ENCODE measurements at regions not wholly inside any gene's neighbourhood (a gene's known extent, or its start where the extent isn't known, plus 50 kb on each side); places are given as distances from the start of the nearest gene placed in this dataset.
"Not testable (repeated sequence)": the region's sequence is repeated elsewhere in the genome, so short reads cannot be mapped to it uniquely, and the experiment has no call there.

GRCh38 chr5:34190466-34190865 is 147.5 kb upstream of the C1QTNF3 start:
- H3K27ac ChIP-seq (ENCODE audit: low read length); H3K9me3 ChIP-seq (ENCODE audit: insufficient read depth, low read depth, low read length); H3K9ac ChIP-seq (ENCODE audit: low read depth, low read length); H3K4me1 ChIP-seq (ENCODE audit: insufficient read depth, low read length); H3K4me3 ChIP-seq (ENCODE audit: low read length); H3K27me3 ChIP-seq (ENCODE audit: insufficient read depth, low read length): not testable (repeated sequence)
- peaks cover 21% of the 10 kb centered on the region for H3K36me3 ChIP-seq (ENCODE audit: insufficient read depth, low read depth, low read length)

GRCh38 chr5:34191279-34191744 is 148.3 kb upstream of the C1QTNF3 start:
- peaks cover 21% of the 10 kb centered on the region for H3K36me3 ChIP-seq (ENCODE audit: insufficient read depth, low read depth, low read length)
- H3K9ac ChIP-seq (ENCODE audit: low read depth, low read length); H3K4me3 ChIP-seq (ENCODE audit: low read length); H3K9me3 ChIP-seq (ENCODE audit: insufficient read depth, low read depth, low read length); H3K27ac ChIP-seq (ENCODE audit: low read length); H3K27me3 ChIP-seq (ENCODE audit: insufficient read depth, low read length); H3K4me1 ChIP-seq (ENCODE audit: insufficient read depth, low read length): not testable (repeated sequence)

- not testable (repeated sequence) for H3K27ac ChIP-seq (ENCODE audit: low read length); H3K9me3 ChIP-seq (ENCODE audit: insufficient read depth, low read depth, low read length); H3K27me3 ChIP-seq (ENCODE audit: insufficient read depth, low read length); H3K4me1 ChIP-seq (ENCODE audit: insufficient read depth, low read length); H3K4me3 ChIP-seq (ENCODE audit: low read length); H3K9ac ChIP-seq (ENCODE audit: low read depth, low read length)
- peaks cover 25% of the 10 kb centered on the region for H3K36me3 ChIP-seq (ENCODE audit: insufficient read depth, low read depth, low read length)
Observed at GRCh38 chr5:34192064-34192922, 149.3 kb upstream of the C1QTNF3 start.

GRCh38 chr5:34192923-34193262 is 149.9 kb upstream of the C1QTNF3 start:
- H3K27ac ChIP-seq (ENCODE audit: low read length); H3K9me3 ChIP-seq (ENCODE audit: insufficient read depth, low read depth, low read length); H3K27me3 ChIP-seq (ENCODE audit: insufficient read depth, low read length); H3K4me1 ChIP-seq (ENCODE audit: insufficient read depth, low read length); H3K9ac ChIP-seq (ENCODE audit: low read depth, low read length); H3K4me3 ChIP-seq (ENCODE audit: low read length): not testable (repeated sequence)
- H3K36me3 ChIP-seq (ENCODE audit: insufficient read depth, low read depth, low read length), result peaks cover 23% of the 10 kb centered on the region

GRCh38 chr5:34193297-34193696 is 150.3 kb upstream of the C1QTNF3 start:
- H3K9ac ChIP-seq (ENCODE audit: low read depth, low read length); H3K4me1 ChIP-seq (ENCODE audit: insufficient read depth, low read length); H3K27me3 ChIP-seq (ENCODE audit: insufficient read depth, low read length); H3K27ac ChIP-seq (ENCODE audit: low read length); H3K4me3 ChIP-seq (ENCODE audit: low read length); H3K9me3 ChIP-seq (ENCODE audit: insufficient read depth, low read depth, low read length): not testable (repeated sequence)
- peaks cover 20% of the 10 kb centered on the region for H3K36me3 ChIP-seq (ENCODE audit: insufficient read depth, low read depth, low read length)

- not testable (repeated sequence) for H3K9me3 ChIP-seq (ENCODE audit: insufficient read depth, low read depth, low read length); H3K9ac ChIP-seq (ENCODE audit: low read depth, low read length); H3K27ac ChIP-seq (ENCODE audit: low read length); H3K27me3 ChIP-seq (ENCODE audit: insufficient read depth, low read length); H3K4me1 ChIP-seq (ENCODE audit: insufficient read depth, low read length); H3K4me3 ChIP-seq (ENCODE audit: low read length)
- H3K36me3 ChIP-seq (ENCODE audit: insufficient read depth, low read depth, low read length), result peaks cover 20% of the 10 kb centered on the region
Observed at GRCh38 chr5:34193804-34194203, 150.8 kb upstream of the C1QTNF3 start.

GRCh38 chr5:34196091-34196490 is 153.1 kb upstream of the C1QTNF3 start:
- not testable (repeated sequence) for H3K4me3 ChIP-seq (ENCODE audit: low read length); H3K4me1 ChIP-seq (ENCODE audit: insufficient read depth, low read length); H3K9me3 ChIP-seq (ENCODE audit: insufficient read depth, low read depth, low read length); H3K27ac ChIP-seq (ENCODE audit: low read length); H3K27me3 ChIP-seq (ENCODE audit: insufficient read depth, low read length); H3K9ac ChIP-seq (ENCODE audit: low read depth, low read length)
- H3K36me3 ChIP-seq (ENCODE audit: insufficient read depth, low read depth, low read length), result peaks cover 13% of the 10 kb centered on the region

- H3K4me1 ChIP-seq (ENCODE audit: insufficient read depth, low read length); H3K4me3 ChIP-seq (ENCODE audit: low read length); H3K36me3 ChIP-seq (ENCODE audit: insufficient read depth, low read depth, low read length); H3K27me3 ChIP-seq (ENCODE audit: insufficient read depth, low read length); H3K27ac ChIP-seq (ENCODE audit: low read length); H3K9ac ChIP-seq (ENCODE audit: low read depth, low read length); H3K9me3 ChIP-seq (ENCODE audit: insufficient read depth, low read depth, low read length): not testable (repeated sequence)
Observed at GRCh38 chr5:34205347-34205746, 162.3 kb upstream of the C1QTNF3 start.

- peaks cover 14% of the 10 kb centered on the region for H3K36me3 ChIP-seq (ENCODE audit: insufficient read depth, low read depth, low read length)
- not testable (repeated sequence) for H3K9ac ChIP-seq (ENCODE audit: low read depth, low read length); H3K4me3 ChIP-seq (ENCODE audit: low read length); H3K27ac ChIP-seq (ENCODE audit: low read length); H3K4me1 ChIP-seq (ENCODE audit: insufficient read depth, low read length); H3K9me3 ChIP-seq (ENCODE audit: insufficient read depth, low read depth, low read length); H3K27me3 ChIP-seq (ENCODE audit: insufficient read depth, low read length)
Observed at GRCh38 chr5:34217386-34217785, 174.4 kb upstream of the C1QTNF3 start.

GRCh38 chr5:34221329-34222073 is 178.5 kb upstream of the C1QTNF3 start:
- not testable (repeated sequence) for H3K9me3 ChIP-seq (ENCODE audit: insufficient read depth, low read depth, low read length); H3K4me1 ChIP-seq (ENCODE audit: insufficient read depth, low read length); H3K9ac ChIP-seq (ENCODE audit: low read depth, low read length); H3K4me3 ChIP-seq (ENCODE audit: low read length); H3K27me3 ChIP-seq (ENCODE audit: insufficient read depth, low read length); H3K27ac ChIP-seq (ENCODE audit: low read length)
- peaks cover 10% of the 10 kb centered on the region for H3K36me3 ChIP-seq (ENCODE audit: insufficient read depth, low read depth, low read length)

GRCh38 chr5:34223158-34223557 is 180.1 kb upstream of the C1QTNF3 start:
- not testable (repeated sequence) for H3K36me3 ChIP-seq (ENCODE audit: insufficient read depth, low read depth, low read length); H3K27me3 ChIP-seq (ENCODE audit: insufficient read depth, low read length); H3K4me3 ChIP-seq (ENCODE audit: low read length); H3K9ac ChIP-seq (ENCODE audit: low read depth, low read length); H3K27ac ChIP-seq (ENCODE audit: low read length); H3K4me1 ChIP-seq (ENCODE audit: insufficient read depth, low read length); H3K9me3 ChIP-seq (ENCODE audit: insufficient read depth, low read depth, low read length)

GRCh38 chr5:34230402-34230801 is 187.4 kb upstream of the C1QTNF3 start:
- not testable (repeated sequence) for H3K27ac ChIP-seq (ENCODE audit: low read length); H3K9ac ChIP-seq (ENCODE audit: low read depth, low read length); H3K9me3 ChIP-seq (ENCODE audit: insufficient read depth, low read depth, low read length); H3K4me1 ChIP-seq (ENCODE audit: insufficient read depth, low read length); H3K27me3 ChIP-seq (ENCODE audit: insufficient read depth, low read length); H3K36me3 ChIP-seq (ENCODE audit: insufficient read depth, low read depth, low read length); H3K4me3 ChIP-seq (ENCODE audit: low read length)

All from iPS-20b (cell line).